ENCODE measurements at regions not wholly inside any gene's neighbourhood (a gene's known extent, or its start where the extent isn't known, plus 50 kb on each side); places are given as distances from the start of the nearest gene placed in this dataset.

DNA sequence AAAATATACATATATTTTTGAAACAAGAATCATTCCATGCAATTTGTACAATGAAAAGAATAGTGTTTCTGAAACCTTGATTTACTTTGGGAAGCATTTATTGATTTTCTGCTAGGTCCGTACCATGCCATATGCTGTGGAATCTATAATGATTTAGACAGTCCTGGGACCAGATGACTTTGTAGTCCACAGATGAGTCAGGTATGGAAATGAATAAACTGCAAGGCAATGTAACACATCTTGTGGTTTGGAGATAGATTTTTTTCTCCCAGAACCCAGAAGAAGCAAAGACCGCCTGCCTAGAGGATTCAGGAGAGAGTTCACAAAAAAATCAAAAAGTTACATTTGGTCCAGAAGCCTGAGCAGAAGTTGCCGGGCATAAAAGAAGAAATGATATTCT is 190.4 kb downstream of the GPR37 start:
- Histone ChIP-seq H3K4me2 (ENCODE audit: low read depth, low read length) (no peak overlapping the region), H3K9me3 (replicated peaks; ENCODE audit: insufficient read depth, low read length) (no peaks in the 10 kb centered on the region), H4K20me1 (ENCODE audit: insufficient read depth, low read length) (no peaks in the 10 kb centered on the region), H3K79me2 (ENCODE audit: low read length) (no peaks in the 10 kb centered on the region), H3K4me3 (ENCODE audit: low read length) (no peak overlapping the region), H3K27ac (ENCODE audit: low read length) (no peak overlapping the region), H2AFZ (ENCODE audit: low read length) (no peak overlapping the region), H3K9me2 (replicated peaks; ENCODE audit: insufficient read depth, low read length) (no peaks in the 10 kb centered on the region), H3K9ac (ENCODE audit: low read length) (no peak overlapping the region), H3K4me1 (ENCODE audit: low read length) (no peaks in the 10 kb centered on the region), H3K27me3 (replicated peaks; ENCODE audit: insufficient read depth, low read length) (no peaks in the 10 kb centered on the region), H3F3A (ENCODE audit: insufficient read depth, low read length) (no peaks in the 10 kb centered on the region), H3K36me3 (replicated peaks; ENCODE audit: insufficient read depth, low read length) (no peaks in the 10 kb centered on the region)
- TF ChIP-seq CTCF (IDR thresholded peaks at IDR 0.05; ENCODE audit: low read length), result no peak
- no peak for TF ChIP-seq EZH2phosphoT487 (IDR thresholded peaks at IDR 0.05; ENCODE audit: low read length)
- no peak for TF ChIP-seq EZH2 (optimal IDR thresholded peaks at IDR 0.05; ENCODE audit: low read depth, low read length)
- DNase-seq, result no peak

GRCh38 chr7:124570558-124570957 is 195.0 kb downstream of the GPR37 start:
- no peak overlapping the region for H3K4me3 ChIP-seq (ENCODE audit: low read length)
- H2AFZ ChIP-seq (ENCODE audit: low read length), result no peak overlapping the region
- H3K36me3 ChIP-seq (replicated peaks; ENCODE audit: insufficient read depth, low read length), result no peaks in the 10 kb centered on the region
- TF ChIP-seq CTCF (IDR thresholded peaks at IDR 0.05; ENCODE audit: low read length) (no peak), EZH2phosphoT487 (IDR thresholded peaks at IDR 0.05; ENCODE audit: low read length) (no peak), EZH2 (optimal IDR thresholded peaks at IDR 0.05; ENCODE audit: low read depth, low read length) (no peak)
- H3K27ac ChIP-seq (ENCODE audit: low read length), result no peak overlapping the region
- no peaks in the 10 kb centered on the region for H3K9me3 ChIP-seq (replicated peaks; ENCODE audit: insufficient read depth, low read length)
- no peaks in the 10 kb centered on the region for H3K4me1 ChIP-seq (ENCODE audit: low read length)
- H3F3A ChIP-seq (ENCODE audit: insufficient read depth, low read length), result no peaks in the 10 kb centered on the region
- no peaks in the 10 kb centered on the region for H3K79me2 ChIP-seq (ENCODE audit: low read length)
- H3K27me3 ChIP-seq (replicated peaks; ENCODE audit: insufficient read depth, low read length), result no peaks in the 10 kb centered on the region
- DNase-seq, result no peak
- no peaks in the 10 kb centered on the region for H4K20me1 ChIP-seq (ENCODE audit: insufficient read depth, low read length)
- H3K4me2 ChIP-seq (ENCODE audit: low read depth, low read length), result no peak overlapping the region
- H3K9me2 ChIP-seq (replicated peaks; ENCODE audit: insufficient read depth, low read length), result no peaks in the 10 kb centered on the region
- no peak overlapping the region for H3K9ac ChIP-seq (ENCODE audit: low read length)

DNA sequence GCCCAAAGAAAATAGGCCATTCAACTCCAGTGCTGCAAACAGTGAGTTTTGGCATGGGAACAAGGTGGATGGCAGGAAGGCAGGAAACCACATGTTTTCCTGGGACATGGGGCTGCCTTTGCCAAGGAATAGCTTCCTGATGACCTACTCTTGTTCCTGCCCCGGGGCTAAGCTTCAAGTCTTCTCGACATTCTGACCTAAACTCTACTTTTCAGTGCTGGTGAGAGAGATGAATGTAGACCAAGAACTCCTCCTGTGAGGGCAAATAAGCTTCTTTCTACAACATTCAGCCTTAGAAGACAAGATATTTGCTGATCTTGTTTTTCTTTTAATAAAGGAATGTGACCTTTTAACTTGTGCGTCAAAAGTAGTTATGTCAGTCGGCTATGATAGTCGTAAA is 199.0 kb downstream of the GPR37 start:
- H3K9ac ChIP-seq (ENCODE audit: low read length), result no peak overlapping the region
- no peak overlapping the region for H3K27ac ChIP-seq (ENCODE audit: low read length)
- H3K4me1 ChIP-seq (ENCODE audit: low read length), result no peaks in the 10 kb centered on the region
- no peaks in the 10 kb centered on the region for H3K9me2 ChIP-seq (replicated peaks; ENCODE audit: insufficient read depth, low read length)
- H3K27me3 ChIP-seq (replicated peaks; ENCODE audit: insufficient read depth, low read length), result no peaks in the 10 kb centered on the region
- H3K4me3 ChIP-seq (ENCODE audit: low read length), result no peak overlapping the region
- H4K20me1 ChIP-seq (ENCODE audit: insufficient read depth, low read length), result no peaks in the 10 kb centered on the region
- no peaks in the 10 kb centered on the region for H3F3A ChIP-seq (ENCODE audit: insufficient read depth, low read length)
- H3K4me2 ChIP-seq (ENCODE audit: low read depth, low read length), result no peak overlapping the region
- H3K36me3 ChIP-seq (replicated peaks; ENCODE audit: insufficient read depth, low read length), result no peaks in the 10 kb centered on the region
- TF ChIP-seq EZH2phosphoT487 (IDR thresholded peaks at IDR 0.05; ENCODE audit: low read length) (no peak), CTCF (IDR thresholded peaks at IDR 0.05; ENCODE audit: low read length) (no peak), EZH2 (optimal IDR thresholded peaks at IDR 0.05; ENCODE audit: low read depth, low read length) (no peak)
- H2AFZ ChIP-seq (ENCODE audit: low read length), result no peak overlapping the region
- DNase-seq, result no peak
- H3K9me3 ChIP-seq (replicated peaks; ENCODE audit: insufficient read depth, low read length), result no peaks in the 10 kb centered on the region
- no peaks in the 10 kb centered on the region for H3K79me2 ChIP-seq (ENCODE audit: low read length)

Data from MM.1S (cell line).